Endothelial cell of umbilical vein (primary cell): ENCODE measurements at regions not wholly inside any gene's neighbourhood (a gene's known extent, or its start where the extent isn't known, plus 50 kb on each side); places are given as distances from the start of the nearest gene placed in this dataset.
A peak's percentile ranks its signal among the peaks of the same experiment; 100 is the strongest.

Source experiments
- BruUV-seq: library from RNA; stranded (reverse); fragments of 400-500 nt; replicated peaks from 2 replicates; lab custom pipeline; 2021; lab: Mats Ljungman, UMichigan
- CTCF ChIA-PET: fragments of 300-600, 350-600 bp; sonication (Branson Sonifier 250); formaldehyde crosslinking; loops from one replicate; lab custom pipeline; 2021; ENCODE audit warnings: antibody characterized with exemption, inconsistent platforms; lab: Charles Lee
- POLR2A ChIA-PET: fragments of 300-600, 350-600 bp; sonication (Branson Sonifier 250); formaldehyde crosslinking; loops from one replicate; lab custom pipeline; 2021; ENCODE audit warnings: antibody characterized with exemption, inconsistent platforms; lab: Charles Lee
- DNase-seq: peaks from one replicate; pipeline ENCODE4 v3.0.0-alpha.2; 2011; ENCODE audit warnings: low read depth, low spot score
- FAIRE-seq: peaks from 2 replicates; lab custom pipeline; 2011; peaks lifted over from hg19 to GRCh38; lab: Jason Lieb, UNC
- H2AFZ ChIP-seq: 2 replicates; pipeline ENCODE4 v1.6.0; 2012; ENCODE audit warnings: low read depth, low read length, control low read depth, inconsistent platforms
- H3K27ac ChIP-seq: 2 replicates; pipeline ENCODE4 v1.5.1; 2011; ENCODE audit warnings: low read depth, mild to moderate bottlenecking, control low read depth, low read length, moderate library complexity; ENCODE audit not compliant: insufficient read depth
- H3K27me3 ChIP-seq, 2 experiments: 2 replicates each; pipeline versions ENCODE4 v1.6.0 to v1.6.1; 2011; ENCODE audit warnings: low read length in 2 of 2, mixed read lengths in 1 of 2; ENCODE audit not compliant: control insufficient read depth in 2 of 2, insufficient read depth in 2 of 2
- H3K36me3 ChIP-seq, 2 experiments: 2 replicates in 1 of 2; 3 replicates in 1 of 2; pipeline ENCODE4 v1.5.1; 2011; ENCODE audit warnings: low read length in 2 of 2, mild to moderate bottlenecking in 1 of 2, moderate library complexity in 1 of 2; ENCODE audit not compliant: control insufficient read depth in 2 of 2, insufficient read depth in 2 of 2; ENCODE audit errors: extremely low read depth in 1 of 2
- H3K4me1 ChIP-seq: 3 replicates; pipeline ENCODE4 v1.5.1; 2011; ENCODE audit warnings: mild to moderate bottlenecking, low read length; ENCODE audit not compliant: control insufficient read depth, insufficient read depth; ENCODE audit errors: extremely low read depth
- H3K4me2 ChIP-seq: 2 replicates; pipeline ENCODE4 v1.6.1; 2011; ENCODE audit warnings: low read length, control low read depth, mixed read lengths; ENCODE audit not compliant: insufficient read depth
- H3K4me3 ChIP-seq, 3 experiments: fragments of 200-600 bp in 1 of 3; sonication (generic), shearing (Covaris generic) in 1 of 3; replicated peaks in 1 of 3; 2 replicates each; pipeline ENCODE4 v1.5.1; 2011 to 2016; ENCODE audit warnings: control low read depth in 3 of 3, low read length in 3 of 3, mild to moderate bottlenecking in 2 of 3, inconsistent platforms in 1 of 3, low read depth in 1 of 3, moderate library complexity in 1 of 3; ENCODE audit not compliant: insufficient read depth in 1 of 3
- H3K79me2 ChIP-seq: 2 replicates; pipeline ENCODE4 v1.6.0; 2012; ENCODE audit warnings: low read length, inconsistent platforms; ENCODE audit not compliant: control insufficient read depth, insufficient read depth
- H3K9ac ChIP-seq: replicated peaks from 2 replicates; pipeline ENCODE3; 2011; ENCODE audit warnings: low read length, control low read depth; ENCODE audit not compliant: insufficient read depth; ENCODE audit errors: extremely low read depth
- H3K9me1 ChIP-seq: replicated peaks from 3 replicates; pipeline ENCODE4 v1.6.0; 2011; ENCODE audit warnings: mild to moderate bottlenecking, low read length; ENCODE audit not compliant: control insufficient read depth, insufficient read depth; ENCODE audit errors: extremely low read depth
- H3K9me3 ChIP-seq: replicated peaks from 2 replicates; pipeline ENCODE4 v1.5.1; 2012; ENCODE audit warnings: low read length, inconsistent platforms; ENCODE audit not compliant: control insufficient read depth, insufficient read depth
- H4K20me1 ChIP-seq: replicated peaks from 2 replicates; pipeline ENCODE3; 2011; ENCODE audit warnings: mild to moderate bottlenecking, low read length; ENCODE audit not compliant: control insufficient read depth, insufficient read depth; ENCODE audit errors: extremely low read depth
- CTCF ChIP-seq, 2 donors: IDR thresholded peaks; 1 replicate in 1 of 2; 2 replicates in 1 of 2; pipeline ENCODE4 v1.5.1; 2011; ENCODE audit warnings: low read length in 2 of 2, mild to moderate bottlenecking in 2 of 2, moderate library complexity in 2 of 2, control low read depth in 1 of 2, inconsistent platforms in 1 of 2, low read depth in 1 of 2; ENCODE audit not compliant: insufficient read depth in 1 of 2; ENCODE audit errors: extremely low read depth in 1 of 2
- EZH2 ChIP-seq: IDR thresholded peaks from 2 replicates; pipeline ENCODE4 v1.6.1; 2012; ENCODE audit warnings: borderline replicate concordance, low read depth, mild to moderate bottlenecking, moderate library complexity, low read length, inconsistent platforms; ENCODE audit not compliant: severe bottlenecking
- FOS ChIP-seq: IDR thresholded peaks from 2 replicates; pipeline ENCODE4 v1.6.1; 2011; ENCODE audit warnings: mild to moderate bottlenecking, low read length, moderate library complexity, borderline replicate concordance; ENCODE audit not compliant: insufficient read depth
- GATA2 ChIP-seq: IDR thresholded peaks from 2 replicates; pipeline ENCODE4 v1.7.0; 2011; ENCODE audit warnings: low read depth, mild to moderate bottlenecking, moderate library complexity, mixed read lengths, low read length; ENCODE audit not compliant: insufficient read length, insufficient read depth
- JUN ChIP-seq: IDR thresholded peaks from 2 replicates; pipeline ENCODE4 v1.6.1; 2011; ENCODE audit warnings: borderline replicate concordance, low read depth; ENCODE audit not compliant: insufficient read length, insufficient read depth
- MAX ChIP-seq: IDR thresholded peaks from 2 replicates; pipeline ENCODE4 v1.6.1; 2011; ENCODE audit not compliant: insufficient read depth, insufficient read length
- POLR2A ChIP-seq: IDR thresholded peaks from 2 replicates; pipeline ENCODE4 v1.6.1; 2012; ENCODE audit warnings: low read depth, mild to moderate bottlenecking, control low read depth, low read length
- dilution Hi-C: fragments of 300-500 bp; cut with MboI; formaldehyde crosslinking; loops from one replicate; pipeline ENCODE4 v1.15.0; 2019; ENCODE audit warnings: low sequenced_read_pairs; ENCODE audit not compliant: extremely low pct_ligation_motif_present
- intact Hi-C: fragments of 100-400 bp; cut with micrococcal nuclease; formaldehyde crosslinking; loops from one replicate; pipeline ENCODE4 v1.10.0; 2022

GRCh38 chr4:114386637-114387233, 211.9 kb upstream of the UGT8 start:
- ChIA-PET POLR2A (no interaction called here), CTCF (interaction anchor here (2.3 to 2.9 kb wide), 2 partner anchors 12 to 272 kb away, joined by 7 to 59 read pairs; no protein-coding TSS in a partner anchor)
- H3K4me1 ChIP-seq: no peaks in the 10 kb centered on the region
- H2AFZ ChIP-seq: no peak overlapping the region
- H3K9me3 ChIP-seq: no peaks in the 10 kb centered on the region
- H3K36me3 ChIP-seq: no peaks in the 10 kb centered on the region
- H3K4me3 ChIP-seq: no peak overlapping the region
- no peak overlapping the region for H3K4me2 ChIP-seq
- H3K27ac ChIP-seq: no peak overlapping the region
- H3K27me3 ChIP-seq: peaks cover 5 to 11% of the 10 kb centered on the region in 2 experiments
- H3K9me1 ChIP-seq: no peaks in the 10 kb centered on the region
- dilution Hi-C loops: no loop called here
- no peaks in the 10 kb centered on the region for H4K20me1 ChIP-seq
- intact Hi-C loops: loop anchor here (1.0 kb wide), 3 partner anchors 273 to 421 kb away; no protein-coding TSS in a partner anchor
- H3K79me2 ChIP-seq: no peaks in the 10 kb centered on the region
- peak; percentile 71 for FAIRE-seq
- DNase-seq: peak; percentile 59
- no peak overlapping the region for H3K9ac ChIP-seq
- TF ChIP-seq POLR2A (no peak), CTCF (IDR thresholded peaks at IDR 0.05; ENCODE audit: extremely low read depth in 1 of 2, insufficient read depth in 1 of 2, low read depth in 1 of 2, low read length in 2 of 2) (peak; percentile 37 to 50)
- no TSS peak for BruUV-seq

GRCh38 chr4:114389070-114389685, 209.4 kb upstream of the UGT8 start:
- Histone ChIP-seq H4K20me1 (no peaks in the 10 kb centered on the region), H3K27me3 (peaks cover 5 to 20% of the 10 kb centered on the region in 2 experiments), H3K4me3 (no peak overlapping the region), H3K9me1 (no peaks in the 10 kb centered on the region), H3K4me1 (no peaks in the 10 kb centered on the region), H3K36me3 (no peaks in the 10 kb centered on the region), H2AFZ (no peak overlapping the region), H3K9ac (no peak overlapping the region), H3K9me3 (no peaks in the 10 kb centered on the region), H3K27ac (no peak overlapping the region), H3K79me2 (no peaks in the 10 kb centered on the region), H3K4me2 (no peak overlapping the region)
- dilution Hi-C loops (no loop called here), intact Hi-C loops (no loop called here)
- FAIRE-seq (no peak), DNase-seq (no peak)
- no TSS peak for BruUV-seq
- CTCF ChIA-PET: interaction anchor here (0.7 to 2.9 kb wide), 7 partner anchors 9 to 1029 kb away, joined by 3 to 71 read pairs (median 5); no protein-coding TSS in a partner anchor
- no peak for TF ChIP-seq POLR2A
- TF ChIP-seq JUN: no peak
- TF ChIP-seq CTCF (IDR thresholded peaks at IDR 0.05; ENCODE audit: extremely low read depth in 1 of 2, insufficient read depth in 1 of 2, low read depth in 1 of 2, low read length in 2 of 2): no peak
- no peak for TF ChIP-seq GATA2
- TF ChIP-seq FOS: no peak
- TF ChIP-seq EZH2: no peak
- TF ChIP-seq MAX: no peak
- POLR2A ChIA-PET: no interaction called here
